GM12872 (cell line): ENCODE measurements at regions not wholly inside any gene's neighbourhood (a gene's known extent, or its start where the extent isn't known, plus 50 kb on each side); places are given as distances from the start of the nearest gene placed in this dataset.

Experiments
- CTCF ChIP-seq: IDR thresholded peaks from 3 replicates; pipeline ENCODE4 v1.5.1; 2011; ENCODE audit warnings: low read depth, mild to moderate bottlenecking, low read length, moderate library complexity; ENCODE audit not compliant: insufficient read depth

DNA sequence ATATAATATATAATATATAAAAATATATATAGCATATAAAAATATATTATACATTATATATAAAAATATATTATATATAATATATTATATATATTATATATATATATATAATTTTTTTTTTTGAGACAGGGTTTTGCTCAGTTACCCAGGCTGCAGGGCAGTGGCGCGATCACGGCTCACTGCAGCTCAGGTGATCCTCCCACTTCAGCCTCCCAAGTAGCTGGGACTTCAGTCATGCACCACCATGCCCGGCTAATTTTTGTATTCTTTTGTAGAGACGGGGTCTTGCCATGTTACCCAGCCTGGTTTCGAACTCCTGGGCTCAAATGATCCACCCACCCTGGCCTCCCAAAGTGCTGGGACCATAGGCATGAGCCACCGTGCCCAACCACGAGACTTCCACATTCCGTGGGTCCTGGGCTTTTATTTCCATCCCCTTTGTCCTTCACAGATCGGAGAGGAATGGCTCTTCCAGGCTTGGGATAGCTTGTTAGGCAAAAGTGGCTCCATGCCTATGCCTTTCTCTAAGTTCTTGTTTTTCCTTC lies 62.0 kb upstream of the IER5L start:
- TF ChIP-seq CTCF, result no peak

DNA sequence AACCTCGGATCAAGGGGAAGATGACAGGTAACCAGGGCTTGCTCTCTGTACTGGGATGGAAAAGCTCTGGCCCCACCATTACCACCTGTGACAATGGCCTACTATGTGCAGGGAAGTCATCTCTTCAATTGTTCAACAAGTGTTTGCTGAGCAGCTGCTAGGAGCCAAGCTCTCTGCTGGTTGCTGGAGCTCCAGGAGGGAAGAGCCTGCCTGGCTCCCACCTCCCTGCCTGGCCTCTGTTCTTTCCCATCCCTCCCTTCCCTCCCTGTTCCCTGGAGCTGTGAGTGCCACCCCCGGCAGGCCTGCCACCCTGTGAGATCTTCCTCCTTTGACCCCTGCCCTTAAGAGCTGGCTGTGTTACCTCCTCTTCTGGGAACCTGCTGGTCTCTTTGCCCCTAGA lies 59.7 kb upstream of the IER5L start:
- TF ChIP-seq CTCF, result no peak

DNA sequence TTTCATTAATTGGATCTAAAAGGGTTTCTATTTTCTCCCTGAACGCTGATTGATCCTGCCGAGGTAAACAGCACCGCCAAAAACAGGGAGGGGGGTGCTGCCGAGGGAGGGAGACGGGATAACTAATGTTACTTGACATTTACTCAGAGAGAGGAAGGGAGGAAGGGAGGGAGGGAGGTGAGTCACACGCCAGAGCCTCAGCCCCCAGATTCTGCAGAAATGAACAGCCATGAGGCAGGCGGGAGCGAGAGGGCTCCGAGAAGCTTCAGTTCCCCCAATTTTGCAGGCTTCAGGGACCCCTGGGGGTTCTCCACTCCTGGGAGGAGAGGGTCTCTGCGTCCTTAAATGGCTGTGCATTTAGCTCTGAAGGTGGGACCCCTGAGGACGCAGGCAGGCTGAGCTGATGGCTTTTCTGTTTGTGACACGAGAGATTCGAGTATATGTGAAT lies 59.1 kb upstream of the IER5L start:
- no peak for TF ChIP-seq CTCF

DNA sequence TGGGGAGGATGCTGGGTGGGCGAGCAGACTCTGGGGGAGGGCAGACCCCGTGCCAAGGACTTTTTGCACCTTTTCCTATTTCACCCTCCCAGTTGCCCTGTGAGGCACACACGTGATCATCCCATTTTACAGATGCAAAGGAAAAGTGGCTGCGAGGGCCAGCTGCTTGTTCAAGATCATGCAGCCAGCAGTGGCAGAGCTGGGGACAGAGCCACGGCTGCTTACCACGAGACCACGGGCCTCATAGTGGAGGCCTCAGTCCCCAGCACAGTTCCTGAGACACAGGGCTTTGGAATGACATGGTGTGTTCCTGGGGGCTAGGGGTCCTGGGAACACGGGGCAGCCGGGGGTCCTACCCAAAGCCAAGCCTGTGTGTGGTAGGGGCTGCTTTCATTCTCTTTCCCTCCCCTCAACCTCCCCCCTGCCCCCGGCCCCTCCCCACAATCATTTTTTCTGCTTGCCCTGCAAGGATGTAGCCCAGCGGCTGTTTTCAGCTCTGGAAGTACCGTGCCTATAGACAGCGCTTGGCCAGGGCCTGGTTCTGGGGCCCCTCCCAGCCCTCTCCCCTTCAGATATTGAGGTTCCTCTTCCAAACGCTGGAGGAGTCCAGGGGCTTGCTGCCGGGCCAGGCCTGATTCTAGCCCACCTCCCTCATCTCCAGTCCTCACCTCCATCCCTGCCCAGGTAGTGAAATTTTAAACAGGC lies 58.5 kb upstream of the IER5L start:
- TF ChIP-seq CTCF, result no peak

GRCh38 chr9:129235931-129236331 lies 57.9 kb upstream of the IER5L start:
- TF ChIP-seq CTCF, result no peak

- no peak for TF ChIP-seq CTCF
These were observed 57.2 kb upstream of the IER5L start for GRCh38 chr9:129235041-129235930.

DNA sequence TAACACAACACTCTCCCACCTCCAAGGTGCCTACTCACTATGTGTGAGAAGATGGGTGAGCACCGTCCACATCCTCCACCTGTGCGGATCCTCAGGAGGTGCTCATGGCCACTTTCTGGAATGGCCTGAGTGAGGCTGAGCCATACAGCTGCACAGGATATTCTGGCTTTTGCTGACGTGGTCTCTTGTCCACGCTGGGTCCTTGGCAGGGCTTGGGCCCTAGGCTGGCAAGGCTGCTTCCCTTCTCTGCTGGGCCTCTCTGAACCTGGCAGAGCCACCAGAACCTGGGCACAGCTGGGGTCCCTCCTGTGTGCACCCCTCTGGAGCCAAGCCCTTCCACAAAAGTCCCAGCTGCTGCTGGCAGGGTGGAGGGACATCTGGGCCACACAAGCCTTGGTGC lies 56.4 kb upstream of the IER5L start:
- TF ChIP-seq CTCF, result no peak
